ENCODE measurements at regions not wholly inside any gene's neighbourhood (a gene's known extent, or its start where the extent isn't known, plus 50 kb on each side); places are given as distances from the start of the nearest gene placed in this dataset.

GRCh38 chr16:75860326-75861053 lies 134.2 kb upstream of the CPHXL start:
- TF ChIP-seq POLR2A (IDR thresholded peaks at IDR 0.05), result no peak
- TF ChIP-seq CTCF (IDR thresholded peaks at IDR 0.05), result no peak
- no peak for TF ChIP-seq POLR2AphosphoS5 (IDR thresholded peaks at IDR 0.05)
